Mesenchymal stem cell (in vitro differentiated cells and primary cell): ENCODE measurements at regions not wholly inside any gene's neighbourhood (a gene's known extent, or its start where the extent isn't known, plus 50 kb on each side); places are given as distances from the start of the nearest gene placed in this dataset.

ENCODE experiments used
- DNase-seq: peaks from one replicate; pipeline ENCODE4 v3.0.0-alpha.2; 2013
- H2AFZ ChIP-seq: one replicate; pipeline ENCODE4 v1.6.1; 2013; ENCODE audit warnings: low read depth, mild to moderate bottlenecking, control low read depth, inconsistent platforms, low read length, moderate library complexity
- H2AK5ac ChIP-seq: 2 replicates; pipeline ENCODE4 v1.6.1; 2013; ENCODE audit warnings: low read length, moderate library complexity, mild to moderate bottlenecking, inconsistent platforms; ENCODE audit not compliant: severe bottlenecking
- H2BK120ac ChIP-seq: one replicate; pipeline ENCODE4 v1.6.1; 2013; ENCODE audit warnings: low read depth, mild to moderate bottlenecking, inconsistent platforms, low read length, moderate library complexity
- H2BK12ac ChIP-seq, 2 experiments: one replicate each; pipeline ENCODE4 v1.6.1; 2013; ENCODE audit warnings: inconsistent platforms in 2 of 2, low read length in 2 of 2, mild to moderate bottlenecking in 2 of 2, moderate library complexity in 2 of 2, control low read depth in 1 of 2
- H2BK15ac ChIP-seq: one replicate; pipeline ENCODE4 v1.6.1; 2013; ENCODE audit warnings: mild to moderate bottlenecking, low read depth, inconsistent platforms; ENCODE audit not compliant: poor library complexity, severe bottlenecking
- H2BK5ac ChIP-seq: 2 replicates; pipeline ENCODE4 v1.6.1; 2013; ENCODE audit warnings: low read depth, mild to moderate bottlenecking, low read length, control low read depth, inconsistent platforms; ENCODE audit not compliant: poor library complexity, severe bottlenecking
- H3K14ac ChIP-seq, 2 experiments: one replicate each; pipeline ENCODE4 v1.6.1; 2013; ENCODE audit warnings: inconsistent platforms in 2 of 2, low read length in 2 of 2, control low read depth in 1 of 2, mild to moderate bottlenecking in 1 of 2, moderate library complexity in 1 of 2
- H3K18ac ChIP-seq, 2 experiments: one replicate each; pipeline ENCODE4 v1.6.1; 2013; ENCODE audit warnings: inconsistent platforms in 2 of 2, low read length in 2 of 2, control low read depth in 1 of 2, low read depth in 1 of 2, mild to moderate bottlenecking in 1 of 2
- H3K23ac ChIP-seq, 2 experiments: one replicate each; pipeline ENCODE4 v1.6.1; 2013; ENCODE audit warnings: inconsistent platforms in 2 of 2, low read length in 2 of 2, mild to moderate bottlenecking in 2 of 2, moderate library complexity in 2 of 2, control low read depth in 1 of 2
- H3K27ac ChIP-seq: 2 replicates; pipeline ENCODE4 v1.5.1; 2013; ENCODE audit warnings: mild to moderate bottlenecking, moderate library complexity, low read length, control low read depth, inconsistent platforms; ENCODE audit not compliant: poor library complexity, severe bottlenecking
- H3K27me3 ChIP-seq, 2 experiments: 2 replicates each; pipeline versions ENCODE4 v1.6.1 to v1.7.0; 2013; ENCODE audit warnings: low read length in 2 of 2, mild to moderate bottlenecking in 2 of 2, moderate library complexity in 2 of 2, control low read depth in 1 of 2, inconsistent platforms in 1 of 2; ENCODE audit not compliant: control insufficient read depth in 1 of 2, insufficient read depth in 1 of 2
- H3K36me3 ChIP-seq, 2 experiments: 2 replicates each; pipeline versions ENCODE4 v1.6.1 to v1.7.0; 2013; ENCODE audit warnings: low read length in 2 of 2, control low read depth in 1 of 2, inconsistent platforms in 1 of 2, low read depth in 1 of 2, mild to moderate bottlenecking in 1 of 2; ENCODE audit not compliant: insufficient read depth in 2 of 2, control insufficient read depth in 1 of 2
- H3K4ac ChIP-seq, 2 experiments: one replicate each; pipeline ENCODE4 v1.6.1; 2013; ENCODE audit warnings: inconsistent platforms in 2 of 2, low read length in 2 of 2, mild to moderate bottlenecking in 2 of 2, moderate library complexity in 2 of 2, control low read depth in 1 of 2, low read depth in 1 of 2
- H3K4me1 ChIP-seq: 2 replicates; pipeline ENCODE4 v1.6.1; 2013; ENCODE audit warnings: low read depth, low read length, control low read depth; ENCODE audit not compliant: control insufficient read depth, insufficient read depth
- H3K4me2 ChIP-seq: 2 replicates; pipeline ENCODE4 v1.6.1; 2013; ENCODE audit warnings: low read length, mild to moderate bottlenecking, inconsistent platforms; ENCODE audit not compliant: poor library complexity, severe bottlenecking
- H3K4me3 ChIP-seq, 2 experiments: 2 replicates each; pipeline versions ENCODE4 v1.5.1 to v1.7.0; 2013; ENCODE audit warnings: low read length in 2 of 2, mild to moderate bottlenecking in 2 of 2, control low read depth in 1 of 2, low read depth in 1 of 2; ENCODE audit not compliant: insufficient read depth in 1 of 2
- H3K79me1 ChIP-seq: replicated peaks from 2 replicates; pipeline ENCODE4 v1.6.1; 2013; ENCODE audit warnings: mild to moderate bottlenecking, control low read depth, low read length, inconsistent platforms; ENCODE audit not compliant: poor library complexity, severe bottlenecking
- H3K9ac ChIP-seq: 2 replicates; pipeline ENCODE4 v1.7.0; 2013; ENCODE audit warnings: mild to moderate bottlenecking, low read length, moderate library complexity
- H3K9me3 ChIP-seq: 2 replicates; pipeline ENCODE4 v1.7.0; 2013; ENCODE audit warnings: mild to moderate bottlenecking, low read length; ENCODE audit not compliant: control insufficient read depth
- H4K8ac ChIP-seq: one replicate; pipeline ENCODE4 v1.6.1; 2013; ENCODE audit warnings: inconsistent platforms, mild to moderate bottlenecking, low read length, moderate library complexity
- H4K91ac ChIP-seq: one replicate; pipeline ENCODE4 v1.6.1; 2013; ENCODE audit warnings: mild to moderate bottlenecking, low read length, inconsistent platforms
- WGBS: methylation state at CpG from one replicate; pipeline ENCODE4 v1.1.7; 2013; ENCODE audit warnings: mixed read lengths; 5-methylcytosine and 5-hydroxymethylcytosine counted together

DNA sequence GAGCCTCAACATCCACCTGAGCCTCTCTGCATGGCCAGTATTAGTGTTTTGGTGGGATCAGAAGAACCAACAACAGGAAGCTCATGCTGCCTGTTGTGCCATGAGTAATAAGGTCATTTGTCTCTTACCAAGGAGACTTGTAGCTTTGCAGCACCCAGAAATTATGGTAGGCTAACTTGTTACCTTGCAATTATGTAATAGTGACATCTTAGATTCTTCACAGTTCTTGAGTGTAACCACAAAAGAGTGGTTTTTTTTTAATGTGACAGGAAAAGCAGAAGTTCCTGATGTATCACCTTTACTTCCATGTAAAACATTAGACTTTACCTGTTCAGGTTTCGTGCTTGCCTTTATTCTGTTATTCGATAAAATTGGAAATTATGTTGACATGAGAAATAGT lies 263.9 kb upstream of the CXXC4 start:
- Histone ChIP-seq H3K23ac (no peak overlapping the region), H2BK120ac (no peak overlapping the region)

DNA sequence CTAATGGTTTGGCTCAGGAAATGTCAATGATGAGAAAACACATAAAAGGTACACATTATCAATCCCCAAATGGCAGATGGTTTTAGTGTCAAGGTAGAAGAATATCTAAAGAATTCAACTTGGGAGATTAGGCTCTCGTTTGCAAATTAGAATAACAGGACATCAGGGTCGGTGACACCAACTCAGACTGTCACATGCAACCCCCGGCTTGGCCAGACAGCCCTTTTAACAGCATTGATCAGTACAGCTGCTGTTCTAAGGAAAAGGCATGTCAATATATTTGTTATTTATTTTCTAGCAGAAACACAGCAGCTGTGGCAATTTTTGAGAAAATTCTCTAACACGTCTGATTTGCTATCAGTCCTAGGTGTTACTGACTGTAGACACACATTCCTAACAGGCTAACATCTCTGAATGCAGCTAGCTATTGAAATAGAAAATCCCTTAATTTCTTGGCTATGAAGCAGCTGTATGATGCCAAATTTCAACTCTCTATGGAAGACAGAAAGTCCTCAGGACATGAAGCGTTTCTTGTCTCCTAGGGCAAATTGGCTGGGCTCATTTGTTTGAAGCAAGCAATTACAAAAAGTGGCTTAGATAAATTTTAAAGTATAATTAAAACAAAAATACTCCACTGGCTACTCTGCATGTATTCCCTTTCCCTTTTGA lies 269.0 kb upstream of the CXXC4 start:
- Histone ChIP-seq H2AK5ac (no peak overlapping the region), H3K4me3 (no peak overlapping the region), H3K18ac (no peak overlapping the region), H2BK12ac (no peak overlapping the region), H3K36me3 (no peaks in the 10 kb centered on the region), H2AFZ (no peak overlapping the region), H3K4me1 (no peaks in the 10 kb centered on the region), H3K9me3 (no peaks in the 10 kb centered on the region), H3K27me3 (no peaks in the 10 kb centered on the region), H2BK120ac (no peak overlapping the region), H2BK5ac (no peak overlapping the region), H2BK15ac (no peak overlapping the region), H3K27ac (no peak overlapping the region), H3K9ac (no peak overlapping the region), H3K4me2 (no peak overlapping the region), H3K79me1 (no peaks in the 10 kb centered on the region), H4K91ac (no peak overlapping the region), H3K14ac (no peak overlapping the region), H3K23ac (no peak overlapping the region), H4K8ac (no peak overlapping the region), H3K4ac (no peak overlapping the region)
- DNase-seq, result no peak
- 63% methylated on average over 3 of the region's 5 CpGs for WGBS

More for the DNA sequence above, 263.9 kb upstream of the CXXC4 start:
- DNase-seq, result no peak
- no peaks in the 10 kb centered on the region for H3K79me1 ChIP-seq
- no peak overlapping the region for H2BK12ac ChIP-seq
- H3K4ac ChIP-seq, result no peak overlapping the region
- no peak overlapping the region for H2BK5ac ChIP-seq
- H3K4me1 ChIP-seq, result no peaks in the 10 kb centered on the region
- no CpG with 5 or more reads among the region's 2 CpGs for WGBS
- H2BK15ac ChIP-seq, result no peak overlapping the region
- no peak overlapping the region for H3K4me2 ChIP-seq
- no peak overlapping the region for H4K91ac ChIP-seq
- no peak overlapping the region for H3K18ac ChIP-seq
- H2AFZ ChIP-seq, result no peak overlapping the region
- H4K8ac ChIP-seq, result no peak overlapping the region
- no peak overlapping the region for H2AK5ac ChIP-seq
- no peaks in the 10 kb centered on the region for H3K27me3 ChIP-seq
- no peak overlapping the region for H3K14ac ChIP-seq
- no peaks in the 10 kb centered on the region for H3K36me3 ChIP-seq
- no peak overlapping the region for H3K4me3 ChIP-seq
- no peak overlapping the region for H3K9ac ChIP-seq
- H3K9me3 ChIP-seq, result no peaks in the 10 kb centered on the region
- no peak overlapping the region for H3K27ac ChIP-seq

DNA sequence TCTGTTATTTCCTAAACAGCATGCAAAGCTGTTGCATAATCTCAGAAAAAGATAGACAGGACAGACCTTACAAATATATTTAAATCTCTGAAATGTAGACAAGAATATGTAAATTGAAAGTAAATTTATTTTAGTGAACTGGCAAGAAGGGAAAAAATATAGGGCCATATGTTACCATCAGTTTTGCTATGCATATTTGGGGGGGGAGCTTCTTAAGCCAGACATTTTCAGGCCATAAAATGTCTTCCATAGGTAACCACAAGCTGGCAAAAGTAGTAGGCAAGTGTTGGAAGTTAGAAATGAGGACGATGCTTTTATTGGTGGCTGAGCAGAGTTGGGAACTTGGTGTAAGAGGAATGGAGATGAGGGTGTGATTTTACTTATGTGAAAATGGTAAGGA lies 272.0 kb upstream of the CXXC4 start:
- no peak overlapping the region for H3K18ac ChIP-seq
- no peak overlapping the region for H2AFZ ChIP-seq
- H3K9me3 ChIP-seq, result no peaks in the 10 kb centered on the region
- no peaks in the 10 kb centered on the region for H3K27me3 ChIP-seq
- H4K8ac ChIP-seq, result no peak overlapping the region
- H3K4me3 ChIP-seq, result no peak overlapping the region
- no peak overlapping the region for H3K9ac ChIP-seq
- no peak overlapping the region for H4K91ac ChIP-seq
- DNase-seq, result no peak
- H3K4ac ChIP-seq, result no peak overlapping the region
- H3K36me3 ChIP-seq, result no peaks in the 10 kb centered on the region
- no peak overlapping the region for H3K14ac ChIP-seq
- no peak overlapping the region for H2BK12ac ChIP-seq
- H3K4me1 ChIP-seq, result no peaks in the 10 kb centered on the region
- H2BK120ac ChIP-seq, result no peak overlapping the region
- no peak overlapping the region for H2BK15ac ChIP-seq
- no peak overlapping the region for H2AK5ac ChIP-seq
- H3K4me2 ChIP-seq, result no peak overlapping the region
- no peak overlapping the region for H2BK5ac ChIP-seq
- H3K79me1 ChIP-seq, result no peaks in the 10 kb centered on the region
- H3K27ac ChIP-seq, result no peak overlapping the region
- no peak overlapping the region for H3K23ac ChIP-seq
- WGBS, result 83% methylated on average over 1 of the region's 1 CpG

DNA sequence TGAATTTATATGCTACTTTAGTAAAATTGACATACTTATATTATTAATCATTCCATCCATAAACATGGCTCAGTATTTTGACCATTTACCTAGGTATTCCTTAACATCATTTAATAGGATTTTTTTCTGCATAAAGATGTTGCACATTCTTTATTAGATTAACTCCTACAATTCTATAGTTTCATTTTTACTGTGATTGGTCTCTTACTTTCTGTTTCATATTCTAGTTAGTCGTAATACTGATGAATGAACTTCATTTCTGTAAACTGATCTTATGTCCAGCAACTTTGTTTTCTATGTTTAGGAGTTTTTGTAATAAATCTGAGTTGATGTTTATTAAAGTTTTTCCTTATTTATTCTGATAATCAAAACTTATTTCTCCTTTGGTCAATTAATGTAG lies 278.2 kb upstream of the CXXC4 start:
- Histone ChIP-seq H3K4me2 (no peak overlapping the region), H2BK15ac (no peak overlapping the region), H2BK120ac (no peak overlapping the region), H3K4me1 (no peaks in the 10 kb centered on the region), H3K9ac (no peak overlapping the region), H4K91ac (no peak overlapping the region), H3K79me1 (no peaks in the 10 kb centered on the region), H3K23ac (no peak overlapping the region), H2BK5ac (no peak overlapping the region), H3K4me3 (no peak overlapping the region), H2BK12ac (no peak overlapping the region), H3K27me3 (no peaks in the 10 kb centered on the region), H3K27ac (no peak overlapping the region), H2AK5ac (no peak overlapping the region), H3K9me3 (no peaks in the 10 kb centered on the region), H2AFZ (no peak overlapping the region), H3K36me3 (no peaks in the 10 kb centered on the region), H4K8ac (no peak overlapping the region), H3K18ac (no peak overlapping the region), H3K14ac (no peak overlapping the region), H3K4ac (no peak overlapping the region)
- DNase-seq, result no peak
- WGBS, result no CpG with 5 or more reads among the region's 1 CpG
